A549 (cell line): ENCODE measurements at regions not wholly inside any gene's neighbourhood (a gene's known extent, or its start where the extent isn't known, plus 50 kb on each side); places are given as distances from the start of the nearest gene placed in this dataset.

Experiments
- ATAC-seq, 2 experiments: fragments of 200-7000 bp in 1 of 2; fragments of >200 bp in 1 of 2; cut with Nextera tagmentation in 1 of 2; cut with Tn5 transposase in 1 of 2; 3 replicates each; pipeline versions ENCODE4 v1.8.0 to v1.9.1; 2018 to 2020; ENCODE audit warnings: mild to moderate bottlenecking in 1 of 2, moderate library complexity in 1 of 2
- CTCF ChIA-PET: fragments of 300-600 bp; sonication (Branson Sonifier 250); formaldehyde crosslinking; extraction: SDS; loops from one replicate; lab custom pipeline; 2021; ENCODE audit warnings: antibody characterized with exemption, inconsistent platforms; lab: Yijun Ruan, JAX
- POLR2A ChIA-PET: fragments of 350-600 bp; formaldehyde crosslinking; extraction: SDS; loops from one replicate; lab custom pipeline; 2021; ENCODE audit warnings: antibody characterized with exemption, inconsistent platforms; lab: Yijun Ruan, JAX
- DNase-seq, 2 experiments: peaks; one replicate each; pipeline versions ENCODE4 v3.0.0 to v3.0.0-alpha.2; 2011 to 2016; ENCODE audit warnings: low read depth in 1 of 2, low spot score in 1 of 2
- FAIRE-seq: peaks from 2 replicates; lab custom pipeline; 2011; peaks lifted over from hg19 to GRCh38; lab: Jason Lieb, UNC
- H3K27ac ChIP-seq, 2 experiments: fragments of >200 bp; sonication (Bioruptor Twin); formaldehyde crosslinking; 3 replicates each; pipeline ENCODE4 v1.5.1; 2016 to 2017
- H3K4me1 ChIP-seq: fragments of >200 bp; sonication (Bioruptor Twin); formaldehyde crosslinking; 3 replicates; pipeline ENCODE4 v1.6.1; 2016
- H3K4me2 ChIP-seq: fragments of >200 bp; sonication (Bioruptor Twin); formaldehyde crosslinking; 3 replicates; pipeline ENCODE4 v1.6.1; 2016
- H3K4me3 ChIP-seq: fragments of >200 bp; sonication (Bioruptor Twin); formaldehyde crosslinking; 3 replicates; pipeline ENCODE4 v1.5.1; 2016
- H3K9me3 ChIP-seq: fragments of >200 bp; sonication (Bioruptor Twin); formaldehyde crosslinking; 3 replicates; pipeline ENCODE4 v1.6.1; 2016
- CBX8 ChIP-seq: fragments of 200-600 bp; sonication (generic); IDR thresholded peaks from 2 replicates; pipeline ENCODE4 v1.6.1; 2016
- CEBPB ChIP-seq, 2 experiments: fragments of >200 bp in 1 of 2; sonication (Bioruptor Twin) in 1 of 2; formaldehyde crosslinking in 1 of 2; IDR thresholded peaks; 2 replicates each; pipeline ENCODE4 v1.6.1; 2012 to 2016
- CHD2 ChIP-seq: fragments of 150-350 bp; IDR thresholded peaks from 2 replicates; pipeline ENCODE4 v1.6.1; 2014; ENCODE audit warnings: low read length; ENCODE audit not compliant: partially characterized antibody
- EHF ChIP-seq: fragments of 250-450 bp; sonication (Bioruptor Pico); IDR thresholded peaks from 2 replicates; pipeline ENCODE4 v1.5.0; 2020; ENCODE audit warnings: mild to moderate bottlenecking
- EP300 ChIP-seq, 2 experiments: fragments of >200 bp; sonication (Bioruptor Twin); formaldehyde crosslinking; IDR thresholded peaks; 2 replicates in 1 of 2; 3 replicates in 1 of 2; pipeline ENCODE4 v1.6.1; 2016 to 2017
- FOXS1 ChIP-seq: fragments of 250-450 bp; sonication (Bioruptor Pico); IDR thresholded peaks from 2 replicates; pipeline ENCODE4 v1.5.0; 2020; ENCODE audit warnings: mild to moderate bottlenecking, moderate library complexity
- HEYL ChIP-seq: fragments of 250-450 bp; sonication (Bioruptor Pico); IDR thresholded peaks from 2 replicates; pipeline ENCODE4 v1.8.0; 2021; ENCODE audit warnings: mild to moderate bottlenecking, moderate library complexity
- HOXB13 ChIP-seq: fragments of 250-450 bp; sonication (Bioruptor Pico); IDR thresholded peaks from 2 replicates; pipeline ENCODE4 v1.5.0; 2020; ENCODE audit warnings: low read depth, mild to moderate bottlenecking, moderate library complexity
- HOXB5 ChIP-seq: fragments of 250-450 bp; sonication (Bioruptor Pico); IDR thresholded peaks from 2 replicates; pipeline ENCODE4 v1.5.0; 2020; ENCODE audit warnings: mild to moderate bottlenecking, moderate library complexity
- KDM5A ChIP-seq: fragments of 200-600 bp; sonication (generic); IDR thresholded peaks from 2 replicates; pipeline ENCODE4 v1.6.1; 2016; ENCODE audit warnings: antibody characterized with exemption, mild to moderate bottlenecking
- MAFK ChIP-seq: fragments of 450-650 bp; IDR thresholded peaks from 2 replicates; pipeline ENCODE4 v1.6.1; 2014; ENCODE audit not compliant: partially characterized antibody
- MYC ChIP-seq: IDR thresholded peaks from 2 replicates; pipeline ENCODE4 v1.6.1; 2012; ENCODE audit warnings: mild to moderate bottlenecking, inconsistent platforms, low read length, improper control_type of control experiment, borderline replicate concordance
- POLR2A ChIP-seq: IDR thresholded peaks from 2 replicates; pipeline ENCODE4 v1.6.1; 2012; ENCODE audit warnings: mild to moderate bottlenecking, low read length
- SREBF2 ChIP-seq: fragments of 450-650 bp; IDR thresholded peaks from 2 replicates; pipeline ENCODE4 v1.6.1; 2014; ENCODE audit warnings: mild to moderate bottlenecking, moderate library complexity
- ZNF302 ChIP-seq: fragments of 250-450 bp; sonication (Bioruptor Pico); IDR thresholded peaks from 2 replicates; pipeline ENCODE4 v1.9.0; 2021; ENCODE audit warnings: inconsistent platforms, mild to moderate bottlenecking, moderate library complexity
- WGBS: methylation state at CpG from one replicate; pipeline ENCODE4 v1.1.6; 2017; ENCODE audit errors: missing lambda C conversion rate; 5-methylcytosine and 5-hydroxymethylcytosine counted together
- TF ChIP-seq, protein P1 (sequence below): fragments of >200 bp; sonication (Bioruptor Twin); formaldehyde crosslinking; IDR thresholded peaks from 3 replicates; pipeline ENCODE4 v1.5.1; 2016
- TF ChIP-seq, protein P2 (sequence below): fragments of >200 bp; sonication (Bioruptor Twin); formaldehyde crosslinking; IDR thresholded peaks from 2 replicates; pipeline ENCODE4 v1.6.1; 2016
- TF ChIP-seq, protein P3 (sequence below): fragments of >200 bp; sonication (Bioruptor Twin); formaldehyde crosslinking; IDR thresholded peaks from 3 replicates; pipeline ENCODE4 v1.6.1; 2016
- TF ChIP-seq, protein P4 (sequence below): IDR thresholded peaks from 2 replicates; pipeline ENCODE4 v1.6.1; 2012
- TF ChIP-seq, protein P5 (sequence below): fragments of 200-600 bp; sonication (generic); IDR thresholded peaks from 2 replicates; pipeline ENCODE4 v1.6.1; 2016; ENCODE audit warnings: antibody characterized with exemption, mild to moderate bottlenecking, moderate library complexity
- TF ChIP-seq, protein P6 (sequence below): fragments of 250-450 bp; sonication (Bioruptor Pico); IDR thresholded peaks from 2 replicates; pipeline ENCODE4 v1.5.0; 2020; ENCODE audit warnings: low read depth, mild to moderate bottlenecking, moderate library complexity

DNA sequence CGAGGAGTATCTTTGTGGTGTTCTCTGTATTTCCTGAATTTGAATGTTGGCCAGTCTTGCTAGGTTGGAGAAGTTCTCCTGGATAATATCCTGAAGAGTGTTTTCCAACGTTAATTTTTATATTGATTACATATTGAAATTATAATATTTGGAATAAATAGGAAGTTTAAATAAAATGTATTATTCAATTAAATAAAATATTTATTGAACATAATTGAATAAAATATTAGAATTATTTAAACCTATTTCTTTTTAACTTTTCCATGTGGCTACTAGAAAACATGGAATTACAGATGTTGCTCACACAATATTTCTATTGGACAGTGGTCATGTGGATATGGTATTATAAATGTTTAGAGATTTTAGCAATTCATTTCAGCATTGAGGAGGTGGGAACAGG, 170.8 kb upstream of the FST start:
- WGBS = 14% methylated on average over 2 of the region's 2 CpGs
- DNase-seq (no peak), FAIRE-seq (no peak), ATAC-seq (no peak)
- ChIA-PET CTCF (no interaction called here), POLR2A (no interaction called here)
- H3K4me2 ChIP-seq = no peak overlapping the region
- no peaks in the 10 kb centered on the region for H3K9me3 ChIP-seq
- no peak overlapping the region for H3K27ac ChIP-seq
- TF ChIP-seq, protein P1, sequence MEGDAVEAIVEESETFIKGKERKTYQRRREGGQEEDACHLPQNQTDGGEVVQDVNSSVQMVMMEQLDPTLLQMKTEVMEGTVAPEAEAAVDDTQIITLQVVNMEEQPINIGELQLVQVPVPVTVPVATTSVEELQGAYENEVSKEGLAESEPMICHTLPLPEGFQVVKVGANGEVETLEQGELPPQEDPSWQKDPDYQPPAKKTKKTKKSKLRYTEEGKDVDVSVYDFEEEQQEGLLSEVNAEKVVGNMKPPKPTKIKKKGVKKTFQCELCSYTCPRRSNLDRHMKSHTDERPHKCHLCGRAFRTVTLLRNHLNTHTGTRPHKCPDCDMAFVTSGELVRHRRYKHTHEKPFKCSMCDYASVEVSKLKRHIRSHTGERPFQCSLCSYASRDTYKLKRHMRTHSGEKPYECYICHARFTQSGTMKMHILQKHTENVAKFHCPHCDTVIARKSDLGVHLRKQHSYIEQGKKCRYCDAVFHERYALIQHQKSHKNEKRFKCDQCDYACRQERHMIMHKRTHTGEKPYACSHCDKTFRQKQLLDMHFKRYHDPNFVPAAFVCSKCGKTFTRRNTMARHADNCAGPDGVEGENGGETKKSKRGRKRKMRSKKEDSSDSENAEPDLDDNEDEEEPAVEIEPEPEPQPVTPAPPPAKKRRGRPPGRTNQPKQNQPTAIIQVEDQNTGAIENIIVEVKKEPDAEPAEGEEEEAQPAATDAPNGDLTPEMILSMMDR = no peak
- TF ChIP-seq HEYL (CRISPR knock-in tag) (no peak), MAFK (no peak), HOXB13 (no peak), FOXS1 (CRISPR knock-in tag) (no peak), POLR2A (no peak), CBX8 (no peak), EP300 (IDR thresholded peaks at IDR 0.05) (no peak), HOXB5 (CRISPR knock-in tag) (no peak), CEBPB (IDR thresholded peaks at IDR 0.05) (no peak), CHD2 (no peak)
- TF ChIP-seq, protein P2, sequence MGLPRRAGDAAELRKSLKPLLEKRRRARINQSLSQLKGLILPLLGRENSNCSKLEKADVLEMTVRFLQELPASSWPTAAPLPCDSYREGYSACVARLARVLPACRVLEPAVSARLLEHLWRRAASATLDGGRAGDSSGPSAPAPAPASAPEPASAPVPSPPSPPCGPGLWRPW = no peak
- TF ChIP-seq, protein P3, sequence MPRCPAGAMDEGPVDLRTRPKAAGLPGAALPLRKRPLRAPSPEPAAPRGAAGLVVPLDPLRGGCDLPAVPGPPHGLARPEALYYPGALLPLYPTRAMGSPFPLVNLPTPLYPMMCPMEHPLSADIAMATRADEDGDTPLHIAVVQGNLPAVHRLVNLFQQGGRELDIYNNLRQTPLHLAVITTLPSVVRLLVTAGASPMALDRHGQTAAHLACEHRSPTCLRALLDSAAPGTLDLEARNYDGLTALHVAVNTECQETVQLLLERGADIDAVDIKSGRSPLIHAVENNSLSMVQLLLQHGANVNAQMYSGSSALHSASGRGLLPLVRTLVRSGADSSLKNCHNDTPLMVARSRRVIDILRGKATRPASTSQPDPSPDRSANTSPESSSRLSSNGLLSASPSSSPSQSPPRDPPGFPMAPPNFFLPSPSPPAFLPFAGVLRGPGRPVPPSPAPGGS = no peak
- TF ChIP-seq, protein P4, sequence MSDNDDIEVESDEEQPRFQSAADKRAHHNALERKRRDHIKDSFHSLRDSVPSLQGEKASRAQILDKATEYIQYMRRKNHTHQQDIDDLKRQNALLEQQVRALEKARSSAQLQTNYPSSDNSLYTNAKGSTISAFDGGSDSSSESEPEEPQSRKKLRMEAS = no peak
- TF ChIP-seq, protein P5, sequence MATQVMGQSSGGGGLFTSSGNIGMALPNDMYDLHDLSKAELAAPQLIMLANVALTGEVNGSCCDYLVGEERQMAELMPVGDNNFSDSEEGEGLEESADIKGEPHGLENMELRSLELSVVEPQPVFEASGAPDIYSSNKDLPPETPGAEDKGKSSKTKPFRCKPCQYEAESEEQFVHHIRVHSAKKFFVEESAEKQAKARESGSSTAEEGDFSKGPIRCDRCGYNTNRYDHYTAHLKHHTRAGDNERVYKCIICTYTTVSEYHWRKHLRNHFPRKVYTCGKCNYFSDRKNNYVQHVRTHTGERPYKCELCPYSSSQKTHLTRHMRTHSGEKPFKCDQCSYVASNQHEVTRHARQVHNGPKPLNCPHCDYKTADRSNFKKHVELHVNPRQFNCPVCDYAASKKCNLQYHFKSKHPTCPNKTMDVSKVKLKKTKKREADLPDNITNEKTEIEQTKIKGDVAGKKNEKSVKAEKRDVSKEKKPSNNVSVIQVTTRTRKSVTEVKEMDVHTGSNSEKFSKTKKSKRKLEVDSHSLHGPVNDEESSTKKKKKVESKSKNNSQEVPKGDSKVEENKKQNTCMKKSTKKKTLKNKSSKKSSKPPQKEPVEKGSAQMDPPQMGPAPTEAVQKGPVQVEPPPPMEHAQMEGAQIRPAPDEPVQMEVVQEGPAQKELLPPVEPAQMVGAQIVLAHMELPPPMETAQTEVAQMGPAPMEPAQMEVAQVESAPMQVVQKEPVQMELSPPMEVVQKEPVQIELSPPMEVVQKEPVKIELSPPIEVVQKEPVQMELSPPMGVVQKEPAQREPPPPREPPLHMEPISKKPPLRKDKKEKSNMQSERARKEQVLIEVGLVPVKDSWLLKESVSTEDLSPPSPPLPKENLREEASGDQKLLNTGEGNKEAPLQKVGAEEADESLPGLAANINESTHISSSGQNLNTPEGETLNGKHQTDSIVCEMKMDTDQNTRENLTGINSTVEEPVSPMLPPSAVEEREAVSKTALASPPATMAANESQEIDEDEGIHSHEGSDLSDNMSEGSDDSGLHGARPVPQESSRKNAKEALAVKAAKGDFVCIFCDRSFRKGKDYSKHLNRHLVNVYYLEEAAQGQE = no peak
- H3K4me3 ChIP-seq = no peak overlapping the region
- no peaks in the 10 kb centered on the region for H3K4me1 ChIP-seq

DNA sequence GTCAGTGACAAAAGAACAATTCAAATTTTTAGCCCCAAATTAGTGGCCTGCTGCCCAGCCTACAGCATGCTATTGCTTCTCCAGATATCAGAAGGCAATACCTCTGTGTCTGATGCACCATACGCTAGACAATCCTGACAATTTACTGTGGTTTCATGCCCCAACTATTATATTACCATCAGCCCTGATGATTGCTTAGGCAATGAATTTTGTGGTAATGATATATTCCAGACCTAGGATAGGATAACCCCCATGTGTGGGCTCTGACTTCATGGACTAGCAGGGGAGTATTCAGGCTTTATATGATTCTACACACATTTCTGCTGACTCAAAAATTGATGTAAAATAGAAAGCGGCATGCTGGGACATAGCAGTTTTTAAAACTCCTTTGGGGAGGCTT, 168.7 kb upstream of the FST start:
- ChIA-PET POLR2A (no interaction called here), CTCF (no interaction called here)
- no peak for ATAC-seq
- H3K9me3 ChIP-seq = peaks cover 10% of the 10 kb centered on the region; the same call in 2 of the 3 replicates
- 88% methylated on average over 2 of the region's 2 CpGs for WGBS
- TF ChIP-seq MAFK (no peak), EHF (CRISPR knock-in tag) (no peak), MYC (no peak), KDM5A (no peak), ZNF302 (no peak), SREBF2 (no peak)
- TF ChIP-seq, protein P2 = no peak
- TF ChIP-seq, protein P4 = no peak
- TF ChIP-seq, protein P6, sequence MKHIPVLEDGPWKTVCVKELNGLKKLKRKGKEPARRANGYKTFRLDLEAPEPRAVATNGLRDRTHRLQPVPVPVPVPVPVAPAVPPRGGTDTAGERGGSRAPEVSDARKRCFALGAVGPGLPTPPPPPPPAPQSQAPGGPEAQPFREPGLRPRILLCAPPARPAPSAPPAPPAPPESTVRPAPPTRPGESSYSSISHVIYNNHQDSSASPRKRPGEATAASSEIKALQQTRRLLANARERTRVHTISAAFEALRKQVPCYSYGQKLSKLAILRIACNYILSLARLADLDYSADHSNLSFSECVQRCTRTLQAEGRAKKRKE (CRISPR knock-in tag) = no peak
- TF ChIP-seq, all 56 proteins: peak for 0
- no peak overlapping the region for H3K4me2 ChIP-seq
- H3K4me1 ChIP-seq = no peaks in the 10 kb centered on the region
- no peak overlapping the region for H3K27ac ChIP-seq
- no peak for DNase-seq
- FAIRE-seq = no peak
- no peak overlapping the region for H3K4me3 ChIP-seq
